HCT116 (cell line): ENCODE measurements at regions not wholly inside any gene's neighbourhood (a gene's known extent, or its start where the extent isn't known, plus 50 kb on each side); places are given as distances from the start of the nearest gene placed in this dataset.

Experiments
- EGR1 ChIP-seq: IDR thresholded peaks from 2 replicates; pipeline ENCODE4 v1.6.1; 2012; ENCODE audit warnings: low read depth
- EZH2 ChIP-seq: fragments of 200-600 bp; sonication (generic); IDR thresholded peaks from 2 replicates; pipeline ENCODE4 v1.6.1; 2017; ENCODE audit warnings: antibody characterized with exemption, mixed run types
- JUND ChIP-seq: IDR thresholded peaks from 2 replicates; pipeline ENCODE4 v1.6.1; 2012
- POLR2AphosphoS5 ChIP-seq: IDR thresholded peaks from 2 replicates; pipeline ENCODE4 v1.6.1; 2011; ENCODE audit warnings: mild to moderate bottlenecking, low read depth, low read length, moderate library complexity
- RAD21 ChIP-seq: IDR thresholded peaks from 2 replicates; pipeline ENCODE4 v1.6.1; 2012; ENCODE audit warnings: low read depth, mild to moderate bottlenecking
- TCF7L2 ChIP-seq: IDR thresholded peaks from 2 replicates; pipeline ENCODE4 v1.7.0; 2011; ENCODE audit warnings: borderline replicate concordance, inconsistent platforms; ENCODE audit not compliant: insufficient read depth, insufficient read length; ENCODE audit errors: extremely low read depth
- TF ChIP-seq, protein P1 (sequence below), 3 experiments: fragments of 200-600 bp in 1 of 3; sonication (generic) in 1 of 3; IDR thresholded peaks in 2 of 3; conservative IDR thresholded peaks in 1 of 3; 2 replicates each; pipeline ENCODE4 v1.5.1; 2012 to 2017; ENCODE audit warnings: low read depth in 2 of 3, low read length in 2 of 3, antibody characterized with exemption in 1 of 3, borderline replicate concordance in 1 of 3, control low read depth in 1 of 3, mild to moderate bottlenecking in 1 of 3, mixed read lengths in 1 of 3, mixed run types in 1 of 3, moderate library complexity in 1 of 3; ENCODE audit not compliant: insufficient read depth in 1 of 3

DNA sequence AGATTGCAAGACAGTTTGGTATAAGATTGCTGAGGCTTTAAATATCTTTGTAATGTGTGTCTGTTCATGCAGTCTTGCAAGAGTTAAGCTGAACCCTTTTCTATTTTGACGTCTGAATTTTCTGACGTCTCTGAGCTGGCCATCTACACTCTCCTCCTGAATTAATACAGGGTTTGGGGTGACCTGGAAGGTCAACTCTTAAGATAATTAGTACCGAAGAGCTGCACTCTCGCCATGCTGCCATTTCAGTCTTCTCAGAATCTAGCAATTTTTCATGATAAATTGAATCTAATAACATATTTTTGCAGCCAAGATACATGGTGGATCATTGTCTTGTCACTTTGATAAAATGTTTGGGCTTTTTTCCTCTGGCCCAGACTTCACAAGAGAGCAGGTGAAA is 1245.2 kb upstream of the CELF4 start:
- TF ChIP-seq EGR1 (no peak), RAD21 (no peak), POLR2AphosphoS5 (no peak), TCF7L2 (no peak), JUND (no peak), EZH2 (no peak)
- TF ChIP-seq, protein P1, sequence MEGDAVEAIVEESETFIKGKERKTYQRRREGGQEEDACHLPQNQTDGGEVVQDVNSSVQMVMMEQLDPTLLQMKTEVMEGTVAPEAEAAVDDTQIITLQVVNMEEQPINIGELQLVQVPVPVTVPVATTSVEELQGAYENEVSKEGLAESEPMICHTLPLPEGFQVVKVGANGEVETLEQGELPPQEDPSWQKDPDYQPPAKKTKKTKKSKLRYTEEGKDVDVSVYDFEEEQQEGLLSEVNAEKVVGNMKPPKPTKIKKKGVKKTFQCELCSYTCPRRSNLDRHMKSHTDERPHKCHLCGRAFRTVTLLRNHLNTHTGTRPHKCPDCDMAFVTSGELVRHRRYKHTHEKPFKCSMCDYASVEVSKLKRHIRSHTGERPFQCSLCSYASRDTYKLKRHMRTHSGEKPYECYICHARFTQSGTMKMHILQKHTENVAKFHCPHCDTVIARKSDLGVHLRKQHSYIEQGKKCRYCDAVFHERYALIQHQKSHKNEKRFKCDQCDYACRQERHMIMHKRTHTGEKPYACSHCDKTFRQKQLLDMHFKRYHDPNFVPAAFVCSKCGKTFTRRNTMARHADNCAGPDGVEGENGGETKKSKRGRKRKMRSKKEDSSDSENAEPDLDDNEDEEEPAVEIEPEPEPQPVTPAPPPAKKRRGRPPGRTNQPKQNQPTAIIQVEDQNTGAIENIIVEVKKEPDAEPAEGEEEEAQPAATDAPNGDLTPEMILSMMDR (IDR thresholded peaks at IDR 0.05 in 2 of 3, conservative IDR thresholded peaks at IDR 0.05 in 1 of 3; ENCODE audit: borderline replicate concordance in 1 of 3, insufficient read depth in 1 of 3, low read depth in 2 of 3, low read length in 2 of 3), result no peak
